NCI-H345 treated with DMSO at 0.1 percent for 48 hours (cell line): ENCODE measurements at regions not wholly inside any gene's neighbourhood (a gene's known extent, or its start where the extent isn't known, plus 50 kb on each side); places are given as distances from the start of the nearest gene placed in this dataset.
"Not testable (repeated sequence)": the region's sequence is repeated elsewhere in the genome, so short reads cannot be mapped to it uniquely, and the experiment has no call there.

ENCODE experiments used
- DNase-seq: peaks from one replicate; lab custom pipeline; 2025; ENCODE audit not compliant: unreplicated experiment; lab: John Stamatoyannopoulos, UW

DNA sequence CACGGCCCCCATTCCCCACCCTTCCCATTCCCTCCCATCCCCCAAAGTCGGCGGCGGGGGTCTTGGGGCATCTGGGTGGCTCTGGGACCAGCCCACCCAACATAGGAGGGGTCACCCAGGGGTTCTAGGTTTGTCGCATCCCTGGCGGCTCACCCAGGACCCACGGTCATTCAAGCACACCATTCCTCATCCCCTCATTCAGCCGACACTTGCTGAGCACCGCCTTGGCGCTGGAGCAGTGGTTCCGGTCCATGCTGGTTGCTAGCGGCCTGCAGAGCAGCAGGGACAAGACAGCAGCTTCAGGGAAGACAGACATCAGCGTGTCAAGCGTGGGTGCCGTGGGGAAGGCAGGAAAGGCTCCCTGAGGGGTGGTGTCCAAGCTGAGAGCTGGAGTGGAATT lies 50.5 kb upstream of the OTOS start:
- DNase-seq: no peak

GRCh38 chr2:240192661-240193060 lies 52.2 kb upstream of the OTOS start:
- DNase-seq: no peak

GRCh38 chr2:240194341-240194762 lies 53.9 kb upstream of the OTOS start:
- not testable (repeated sequence) for DNase-seq

DNA sequence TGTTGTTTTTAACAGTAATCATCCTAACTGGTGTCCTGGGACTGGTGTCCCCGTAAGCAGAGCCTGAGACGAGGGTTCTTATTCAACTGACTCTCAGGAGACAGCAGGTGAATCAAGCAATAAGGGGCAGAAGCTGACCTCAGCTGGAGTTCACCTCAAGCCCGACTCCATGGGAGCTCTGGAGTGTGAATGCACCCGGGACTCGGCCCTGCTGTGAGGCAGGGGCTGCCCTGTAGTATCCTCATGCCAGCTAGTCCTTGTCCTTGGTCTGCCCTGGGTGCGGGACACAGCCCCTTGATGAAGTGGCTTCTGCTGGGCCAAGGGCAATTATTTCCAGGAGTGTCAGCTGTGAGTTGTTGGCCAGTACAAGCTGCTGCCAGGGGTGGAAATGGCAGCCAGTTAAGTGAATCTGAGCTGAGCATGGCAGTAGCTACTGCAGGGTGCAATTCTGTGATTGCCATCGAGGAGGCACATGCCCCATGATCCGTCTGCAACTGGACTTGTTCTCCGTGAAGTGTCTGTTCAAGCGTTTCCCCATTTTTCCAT lies 54.9 kb upstream of the OTOS start:
- no peak for DNase-seq

DNA sequence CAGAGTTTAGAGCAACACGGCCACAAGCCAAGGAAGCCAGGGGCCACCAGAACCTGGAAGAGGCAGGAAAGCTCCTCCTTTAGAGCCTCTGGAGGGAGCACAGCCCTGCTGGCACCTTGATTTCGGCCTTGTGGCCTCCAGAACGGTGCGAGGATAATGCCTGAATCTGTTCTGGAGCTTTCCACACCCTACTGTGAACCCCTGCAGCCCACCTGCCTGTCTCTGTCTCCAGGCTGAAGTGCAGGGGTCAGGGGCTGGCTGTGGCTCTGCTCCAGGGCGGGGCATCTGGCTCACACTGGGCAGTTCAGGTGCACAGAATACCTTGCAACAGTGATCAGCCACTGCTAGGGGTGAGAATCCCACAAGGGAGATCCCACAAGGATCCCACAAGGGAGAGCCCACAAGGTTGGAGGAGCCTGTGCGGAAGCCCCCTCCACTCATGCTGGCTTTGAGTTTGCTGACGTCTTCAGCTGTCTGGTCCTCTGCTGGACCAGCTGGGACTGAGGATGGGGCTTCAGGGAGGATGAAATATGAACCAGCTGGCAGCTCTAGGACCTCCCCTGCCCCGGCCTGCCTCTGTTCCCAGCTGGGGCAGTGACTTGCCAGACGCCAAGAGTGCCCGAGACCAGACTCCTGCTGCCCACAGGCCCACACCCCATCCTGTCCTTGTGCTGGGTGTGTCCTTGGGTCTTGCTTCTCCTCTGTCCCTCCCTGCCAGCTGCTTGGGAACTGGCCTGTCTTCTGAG lies 56.4 kb upstream of the OTOS start:
- no peak for DNase-seq

GRCh38 chr2:240197462-240198139 lies 57.1 kb upstream of the OTOS start:
- DNase-seq: no peak

DNA sequence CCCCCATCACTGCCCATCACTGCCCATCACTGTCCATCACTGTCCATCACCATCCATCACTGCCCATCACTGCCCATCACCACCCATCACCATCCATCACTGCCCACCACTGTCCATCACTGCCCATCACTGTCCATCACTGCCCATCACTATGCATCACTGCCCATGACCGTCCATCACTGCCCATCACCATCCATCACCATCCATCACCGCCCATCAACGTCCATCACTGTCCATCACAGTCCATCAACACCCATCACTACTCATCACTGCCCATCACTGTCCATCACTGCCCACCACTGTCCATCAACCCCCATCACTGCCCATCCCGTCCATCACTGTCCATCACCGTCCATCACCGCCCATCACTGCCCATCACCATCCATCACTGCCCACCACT lies 57.8 kb upstream of the OTOS start:
- no peak for DNase-seq

GRCh38 chr2:240199133-240199870 lies 58.8 kb upstream of the OTOS start:
- no peak for DNase-seq

GRCh38 chr2:240200230-240201051 lies 60.0 kb upstream of the OTOS start:
- DNase-seq: no peak

- no peak for DNase-seq
Measured at GRCh38 chr2:240201866-240202265, 61.4 kb upstream of the OTOS start.

- DNase-seq: no peak
Measured at GRCh38 chr2:240202586-240202985, 62.1 kb upstream of the OTOS start.

DNA sequence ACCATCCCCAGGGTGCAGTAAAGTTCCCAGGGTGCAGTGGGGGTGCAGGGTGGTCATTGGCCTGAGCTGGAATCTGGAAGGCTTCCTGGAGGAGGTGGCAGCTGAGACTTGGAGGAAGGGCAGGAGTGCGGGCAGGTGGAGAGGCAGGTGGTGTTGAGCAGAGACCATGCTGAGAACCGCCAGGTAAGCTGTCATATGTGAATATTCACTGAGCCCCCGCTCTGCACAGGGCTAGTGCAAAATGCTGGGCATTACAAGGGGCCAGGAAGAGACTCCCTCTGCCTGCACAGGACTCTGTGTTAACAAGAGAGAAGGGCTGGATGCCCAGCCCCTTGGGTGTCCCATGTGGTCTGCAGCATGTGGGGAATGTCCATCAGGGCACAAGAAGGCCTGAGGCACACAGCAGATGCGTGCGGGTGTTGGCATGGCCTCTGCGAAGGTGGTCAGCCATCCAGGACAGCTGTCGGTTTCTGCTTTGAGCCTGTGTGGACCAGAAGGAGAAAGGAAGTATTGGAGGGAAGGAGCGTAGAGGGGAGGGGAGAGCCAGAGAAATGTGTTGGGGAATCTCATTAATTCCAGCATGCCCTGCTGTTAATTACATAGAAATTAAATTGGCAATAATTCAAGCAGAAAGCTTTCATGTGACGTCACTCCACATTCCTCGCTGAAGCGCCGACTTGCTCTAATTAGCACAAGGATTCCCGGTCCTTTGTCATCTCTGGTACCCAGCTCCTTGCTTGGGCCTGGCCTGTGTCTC lies 62.8 kb upstream of the OTOS start:
- DNase-seq: no peak

- no peak for DNase-seq
Measured at GRCh38 chr2:240203788-240204270, 63.4 kb upstream of the OTOS start.

DNA sequence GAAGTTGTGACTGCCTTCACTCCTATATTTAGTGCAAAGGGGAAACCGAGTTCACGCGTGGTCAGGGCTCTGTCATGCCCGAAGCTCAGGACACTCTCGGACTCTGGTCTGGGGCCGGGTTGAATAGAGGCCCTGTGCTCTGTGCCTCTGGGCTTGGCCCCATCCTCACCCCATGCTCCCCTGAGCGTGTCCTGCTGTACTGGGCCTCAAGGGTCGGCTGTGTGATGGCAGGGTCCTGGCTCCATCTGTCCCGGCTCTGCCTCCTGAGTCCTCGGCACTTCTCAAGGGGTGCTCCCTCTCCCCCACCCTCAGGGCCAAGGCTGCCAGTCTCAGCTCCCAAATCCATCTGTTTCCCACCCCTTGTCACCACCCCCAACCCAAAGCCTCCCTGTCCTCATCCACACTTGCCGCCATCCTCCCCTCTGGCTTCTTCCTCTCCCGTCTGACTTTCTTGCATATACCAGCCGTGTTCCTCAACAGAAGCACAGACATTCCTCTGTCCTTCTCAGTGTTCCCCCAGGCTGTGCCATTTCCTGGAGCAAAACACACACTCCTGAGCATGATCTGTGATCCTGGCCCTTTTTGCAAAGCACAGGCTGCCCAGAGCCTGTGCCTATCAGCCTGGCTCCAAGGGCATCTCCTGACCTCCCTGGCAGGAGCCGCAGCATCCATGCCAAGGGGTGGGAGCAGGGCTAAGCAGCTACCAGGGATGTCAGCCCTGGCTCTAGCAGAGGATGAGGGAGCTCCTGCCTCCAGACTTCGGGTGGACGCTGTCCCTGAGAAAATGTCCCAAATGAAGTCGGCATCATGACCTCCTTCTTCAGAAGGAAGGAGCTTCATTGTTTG lies 64.2 kb upstream of the OTOS start:
- DNase-seq: no peak

DNA sequence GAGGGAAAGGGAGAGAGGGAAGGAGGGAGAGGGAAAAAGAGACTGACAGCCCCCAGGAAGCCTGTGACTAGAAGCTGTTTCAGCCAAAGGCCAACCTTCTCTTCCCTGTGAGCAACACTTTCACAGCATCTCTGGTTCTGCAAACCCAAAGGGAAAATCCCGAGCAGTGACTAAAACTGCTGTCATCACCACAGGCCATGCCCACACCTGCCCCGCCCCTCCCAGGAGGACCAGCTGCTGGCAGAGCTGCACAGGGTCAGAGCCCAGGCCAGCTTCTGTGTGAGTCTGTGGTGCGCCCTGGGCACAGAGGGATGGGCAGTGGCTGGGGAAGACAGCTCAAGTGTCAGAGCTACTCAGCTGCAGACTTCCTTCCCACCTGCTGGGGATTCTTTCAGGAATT lies 64.9 kb upstream of the OTOS start:
- no peak for DNase-seq

DNA sequence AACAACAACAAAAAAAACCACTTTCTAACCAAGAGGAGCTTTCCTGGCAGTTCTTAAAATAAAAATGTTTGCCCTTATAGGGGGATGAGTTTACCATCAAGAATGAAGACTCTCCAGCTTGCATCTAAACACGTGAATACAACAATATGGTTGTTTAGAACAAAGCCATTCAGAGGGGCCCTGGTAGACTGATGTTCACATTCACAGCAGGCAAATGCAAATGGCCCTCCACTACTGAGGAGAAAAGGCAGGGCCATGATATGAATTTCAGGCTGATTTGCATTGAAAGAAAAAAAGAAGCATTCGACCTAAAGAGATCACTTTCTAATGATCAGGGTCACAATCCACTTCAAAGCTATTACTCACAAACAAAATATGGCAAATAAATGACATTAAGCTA lies 65.3 kb upstream of the OTOS start:
- DNase-seq: no peak

GRCh38 chr2:240206630-240207029 lies 66.2 kb upstream of the OTOS start:
- DNase-seq: no peak

DNA sequence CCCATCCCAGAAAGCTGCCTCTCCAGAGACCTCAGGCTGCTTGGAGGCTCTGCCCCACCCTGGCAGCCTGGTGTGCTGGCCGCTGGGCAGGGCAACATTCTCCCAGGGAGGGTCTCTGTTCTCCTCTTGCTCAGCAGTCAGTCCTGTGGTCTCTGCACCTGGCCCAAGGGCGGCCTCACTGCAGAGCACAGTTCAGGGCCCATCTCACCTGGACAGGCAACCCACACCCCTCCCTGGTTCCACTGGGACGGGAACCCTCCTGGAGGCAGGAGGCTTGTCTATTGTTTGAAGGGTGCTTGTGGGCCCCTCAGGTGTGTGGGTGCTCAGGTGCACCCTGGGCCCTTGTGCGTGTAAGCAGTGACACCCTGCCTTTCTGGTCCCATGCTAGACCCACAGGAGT lies 67.2 kb upstream of the OTOS start:
- DNase-seq: no peak

DNA sequence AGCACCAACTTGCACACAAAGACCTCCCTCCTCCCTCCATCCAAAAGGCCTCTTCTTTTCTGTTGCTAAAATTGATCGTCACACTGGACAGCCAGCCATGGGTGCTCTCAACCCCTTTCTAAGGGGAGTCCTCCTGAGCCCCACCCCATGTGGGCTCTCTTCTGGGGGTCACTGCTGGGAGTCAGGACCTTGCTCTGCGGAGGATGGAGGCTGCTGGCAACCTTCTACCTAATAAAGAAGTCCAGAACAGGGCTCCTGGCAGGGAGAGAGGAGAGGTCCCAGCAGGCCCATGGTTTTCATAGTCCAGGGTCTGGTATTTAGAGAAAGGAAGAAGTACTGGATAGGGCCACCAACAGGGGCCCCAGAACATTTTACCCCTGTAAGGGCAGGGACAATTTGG lies 67.6 kb upstream of the OTOS start:
- DNase-seq: no peak
